GM06990 (cell line): ENCODE measurements at regions not wholly inside any gene's neighbourhood (a gene's known extent, or its start where the extent isn't known, plus 50 kb on each side); places are given as distances from the start of the nearest gene placed in this dataset.

Experiments used
- DNase-seq: peaks from one replicate; pipeline ENCODE4 v3.0.0-alpha.2; 2011; ENCODE audit not compliant: insufficient read length; ENCODE audit errors: extremely low read depth
- H3K27me3 ChIP-seq: replicated peaks from 2 replicates; pipeline ENCODE4 v1.6.0; 2011; ENCODE audit warnings: low read length; ENCODE audit not compliant: control insufficient read depth, insufficient read depth
- H3K36me3 ChIP-seq: 2 replicates; pipeline ENCODE4 v1.5.1; 2011; ENCODE audit warnings: low read length; ENCODE audit not compliant: control insufficient read depth, insufficient read depth
- H3K4me3 ChIP-seq: replicated peaks from 2 replicates; pipeline ENCODE4 v1.5.1; 2011; ENCODE audit warnings: low read depth, mild to moderate bottlenecking, control low read depth, low read length
- TF ChIP-seq, protein P1 (sequence below): IDR thresholded peaks from 2 replicates; pipeline ENCODE4 v1.5.1; 2011; ENCODE audit warnings: low read length, control low read depth, mild to moderate bottlenecking, inconsistent platforms; ENCODE audit not compliant: insufficient read depth, poor library complexity, severe bottlenecking

DNA sequence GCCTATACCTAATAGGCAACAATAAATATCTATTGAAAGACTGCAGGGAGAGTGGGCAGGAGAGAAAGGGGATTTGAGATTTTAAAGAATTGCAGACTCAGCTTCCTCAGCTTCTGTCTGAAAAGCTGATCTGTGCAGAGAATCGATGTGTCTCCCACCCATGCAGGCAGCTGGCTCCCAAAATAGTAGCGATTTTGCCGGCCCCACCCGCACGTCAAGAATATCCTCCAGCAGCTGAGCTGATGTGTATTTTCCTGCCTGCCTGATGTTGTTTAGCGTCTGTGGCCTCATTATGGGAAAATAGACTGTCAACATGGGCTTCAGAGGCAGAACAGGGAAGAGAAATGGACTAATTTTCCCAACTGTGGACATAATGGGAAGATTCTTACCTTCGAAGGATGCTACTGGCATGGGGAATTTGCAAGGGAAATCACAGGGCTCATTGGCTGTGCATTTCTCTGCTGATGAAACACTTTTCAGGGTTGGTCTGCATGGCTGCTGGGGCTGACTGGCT is 699.8 kb downstream of the PTPRU start:
- TF ChIP-seq, protein P1, sequence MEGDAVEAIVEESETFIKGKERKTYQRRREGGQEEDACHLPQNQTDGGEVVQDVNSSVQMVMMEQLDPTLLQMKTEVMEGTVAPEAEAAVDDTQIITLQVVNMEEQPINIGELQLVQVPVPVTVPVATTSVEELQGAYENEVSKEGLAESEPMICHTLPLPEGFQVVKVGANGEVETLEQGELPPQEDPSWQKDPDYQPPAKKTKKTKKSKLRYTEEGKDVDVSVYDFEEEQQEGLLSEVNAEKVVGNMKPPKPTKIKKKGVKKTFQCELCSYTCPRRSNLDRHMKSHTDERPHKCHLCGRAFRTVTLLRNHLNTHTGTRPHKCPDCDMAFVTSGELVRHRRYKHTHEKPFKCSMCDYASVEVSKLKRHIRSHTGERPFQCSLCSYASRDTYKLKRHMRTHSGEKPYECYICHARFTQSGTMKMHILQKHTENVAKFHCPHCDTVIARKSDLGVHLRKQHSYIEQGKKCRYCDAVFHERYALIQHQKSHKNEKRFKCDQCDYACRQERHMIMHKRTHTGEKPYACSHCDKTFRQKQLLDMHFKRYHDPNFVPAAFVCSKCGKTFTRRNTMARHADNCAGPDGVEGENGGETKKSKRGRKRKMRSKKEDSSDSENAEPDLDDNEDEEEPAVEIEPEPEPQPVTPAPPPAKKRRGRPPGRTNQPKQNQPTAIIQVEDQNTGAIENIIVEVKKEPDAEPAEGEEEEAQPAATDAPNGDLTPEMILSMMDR, result no peak
- Histone ChIP-seq H3K36me3 (no peaks in the 10 kb centered on the region), H3K27me3 (no peaks in the 10 kb centered on the region; the same call in none of the 2 replicates), H3K4me3 (no peak overlapping the region)
- DNase-seq, result no peak

DNA sequence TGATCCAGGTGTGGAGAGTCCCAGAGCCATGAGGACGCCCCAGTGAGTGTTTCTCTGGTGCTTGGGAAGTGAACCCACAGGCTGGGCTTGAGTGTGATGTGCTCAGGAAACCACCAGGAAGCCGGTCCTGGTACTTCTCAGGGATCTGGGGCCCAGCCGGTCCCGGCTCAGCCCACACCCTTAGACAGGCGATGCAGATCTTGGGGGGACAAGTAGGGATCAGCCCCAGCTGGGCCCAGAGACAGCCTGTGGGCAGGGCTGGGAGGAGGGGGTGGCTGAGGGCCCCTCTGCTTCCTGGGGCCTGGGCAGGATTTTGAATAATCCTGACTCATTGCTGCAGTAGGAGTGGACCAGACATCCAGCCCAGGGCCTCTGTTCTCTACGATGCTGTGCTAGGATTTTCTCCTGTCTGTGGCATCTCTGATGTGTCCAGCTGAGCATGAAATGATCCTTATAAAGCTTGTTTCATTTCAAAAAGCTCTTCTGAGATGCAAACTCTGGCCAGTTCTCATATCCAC is 698.0 kb downstream of the PTPRU start:
- H3K36me3 ChIP-seq, result no peaks in the 10 kb centered on the region
- DNase-seq, result no peak
- peaks cover 3% of the 10 kb centered on the region for H3K27me3 ChIP-seq
- TF ChIP-seq, protein P1, result no peak
- no peak overlapping the region for H3K4me3 ChIP-seq

DNA sequence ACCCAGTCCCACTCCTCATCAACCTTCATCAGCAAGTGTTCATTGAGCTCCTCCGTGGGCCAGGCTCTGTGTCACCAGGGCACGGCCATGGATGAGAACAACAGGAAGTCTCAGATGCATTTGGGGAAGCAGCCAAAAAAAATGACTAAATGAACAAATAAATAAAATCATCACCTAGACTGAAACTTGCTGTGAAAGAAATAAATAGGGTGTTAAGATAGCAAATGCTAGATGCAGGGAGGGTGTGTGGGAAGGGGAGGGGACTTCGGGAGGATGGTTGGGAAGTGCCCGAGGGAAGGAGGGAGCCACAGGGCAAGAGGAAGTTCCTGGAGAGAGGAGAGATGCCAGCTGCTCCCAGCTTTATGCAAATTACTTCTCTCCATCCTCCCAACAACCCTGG is 696.7 kb downstream of the PTPRU start:
- no peak overlapping the region for H3K4me3 ChIP-seq
- no peak for DNase-seq
- TF ChIP-seq, protein P1, result no peak
- H3K27me3 ChIP-seq, result peaks cover 3% of the 10 kb centered on the region
- H3K36me3 ChIP-seq, result no peaks in the 10 kb centered on the region

DNA sequence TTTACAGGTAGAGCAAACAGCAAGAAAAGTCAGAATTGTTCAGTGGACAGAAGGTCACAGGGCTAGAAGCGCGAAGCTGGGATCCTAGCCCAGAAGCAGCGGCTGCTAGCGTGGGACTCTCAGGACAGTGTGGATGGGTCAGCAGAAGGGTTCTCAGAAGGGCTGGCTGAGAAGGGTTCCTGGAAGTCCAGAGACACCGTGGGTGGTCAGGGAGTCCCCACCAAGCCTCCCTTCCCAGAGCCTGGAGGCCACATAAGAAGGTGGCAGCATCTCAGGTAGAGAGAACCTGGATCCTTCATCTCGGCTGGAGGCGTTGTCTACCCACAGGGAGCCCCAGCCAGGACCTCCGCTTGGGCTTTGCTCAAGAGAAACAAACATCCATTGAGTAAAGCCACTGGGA is 696.3 kb downstream of the PTPRU start:
- Histone ChIP-seq H3K36me3 (no peaks in the 10 kb centered on the region), H3K4me3 (no peak overlapping the region), H3K27me3 (peaks cover 3% of the 10 kb centered on the region)
- TF ChIP-seq, protein P1, result no peak
- no peak for DNase-seq

DNA sequence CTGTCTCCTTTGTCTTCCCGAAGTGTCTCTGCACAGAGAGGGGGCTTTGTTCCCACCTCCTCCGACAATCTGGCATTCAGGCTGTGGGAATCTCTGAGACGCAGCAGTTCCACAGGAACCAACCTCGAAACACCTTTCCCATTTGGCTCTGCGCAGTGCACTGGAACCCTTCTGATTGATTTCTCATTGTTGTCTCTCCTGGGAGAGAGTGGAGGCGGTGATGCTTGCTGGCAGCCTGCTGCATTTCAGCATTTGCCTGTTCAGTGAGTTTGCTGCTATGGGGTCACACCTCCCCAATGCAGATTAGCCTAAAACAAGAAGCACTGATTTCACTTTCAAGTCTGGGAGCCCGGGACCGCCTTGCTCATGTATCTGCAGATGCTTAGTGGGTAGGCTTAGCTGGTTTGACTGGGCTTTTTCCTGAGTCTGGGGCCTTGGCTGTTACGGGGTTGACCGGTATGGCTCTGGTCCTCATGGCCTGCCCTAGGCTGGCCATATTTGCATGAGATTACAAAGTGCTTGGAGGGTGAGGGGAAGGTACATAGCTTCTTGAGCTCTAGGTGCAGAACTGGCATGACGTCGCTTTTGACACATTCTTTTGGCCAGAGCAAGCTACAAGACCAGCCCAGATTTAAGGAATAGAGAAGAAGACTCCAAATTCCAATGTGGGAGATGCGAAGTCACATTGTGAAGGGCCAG is 695.3 kb downstream of the PTPRU start:
- no peak for DNase-seq
- Histone ChIP-seq H3K36me3 (no peaks in the 10 kb centered on the region), H3K27me3 (peaks cover 3% of the 10 kb centered on the region), H3K4me3 (no peak overlapping the region)
- TF ChIP-seq, protein P1, result no peak
